ENCODE measurements at regions not wholly inside any gene's neighbourhood (a gene's known extent, or its start where the extent isn't known, plus 50 kb on each side); places are given as distances from the start of the nearest gene placed in this dataset.

DNA sequence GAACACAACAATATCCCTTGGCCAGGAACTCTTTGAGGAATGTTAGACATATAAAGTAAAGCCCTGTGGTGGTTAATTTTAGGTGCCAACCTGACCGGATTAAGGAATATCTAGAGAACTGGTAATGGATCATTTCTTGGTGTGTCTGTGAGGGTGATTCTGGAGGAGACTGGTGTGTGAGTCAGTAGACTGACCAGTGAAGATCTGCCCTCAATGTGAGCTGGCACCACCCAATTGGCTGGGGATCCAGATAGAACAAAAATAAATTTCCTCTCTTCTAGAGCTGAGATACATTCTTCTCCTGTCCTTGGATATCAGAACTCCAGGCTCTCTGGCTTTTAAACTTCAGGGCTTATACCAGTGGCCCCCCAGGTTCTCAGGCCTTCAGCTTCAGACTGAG is 56.2 kb upstream of the TNPO1 start:
- Mint-ChIP-seq H3K4me3 (ENCODE audit: unreplicated experiment) (no peak overlapping the region), H3K9me3 (ENCODE audit: unreplicated experiment) (no peaks in the 10 kb centered on the region), H3K4me1 (ENCODE audit: unreplicated experiment) (no peaks in the 10 kb centered on the region), H3K27me3 (ENCODE audit: unreplicated experiment) (no peaks in the 10 kb centered on the region), H3K27ac (ENCODE audit: unreplicated experiment) (no peak overlapping the region), H3K36me3 (ENCODE audit: low read depth, unreplicated experiment) (no peaks in the 10 kb centered on the region)
- TF ChIP-seq, protein P1, sequence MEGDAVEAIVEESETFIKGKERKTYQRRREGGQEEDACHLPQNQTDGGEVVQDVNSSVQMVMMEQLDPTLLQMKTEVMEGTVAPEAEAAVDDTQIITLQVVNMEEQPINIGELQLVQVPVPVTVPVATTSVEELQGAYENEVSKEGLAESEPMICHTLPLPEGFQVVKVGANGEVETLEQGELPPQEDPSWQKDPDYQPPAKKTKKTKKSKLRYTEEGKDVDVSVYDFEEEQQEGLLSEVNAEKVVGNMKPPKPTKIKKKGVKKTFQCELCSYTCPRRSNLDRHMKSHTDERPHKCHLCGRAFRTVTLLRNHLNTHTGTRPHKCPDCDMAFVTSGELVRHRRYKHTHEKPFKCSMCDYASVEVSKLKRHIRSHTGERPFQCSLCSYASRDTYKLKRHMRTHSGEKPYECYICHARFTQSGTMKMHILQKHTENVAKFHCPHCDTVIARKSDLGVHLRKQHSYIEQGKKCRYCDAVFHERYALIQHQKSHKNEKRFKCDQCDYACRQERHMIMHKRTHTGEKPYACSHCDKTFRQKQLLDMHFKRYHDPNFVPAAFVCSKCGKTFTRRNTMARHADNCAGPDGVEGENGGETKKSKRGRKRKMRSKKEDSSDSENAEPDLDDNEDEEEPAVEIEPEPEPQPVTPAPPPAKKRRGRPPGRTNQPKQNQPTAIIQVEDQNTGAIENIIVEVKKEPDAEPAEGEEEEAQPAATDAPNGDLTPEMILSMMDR (IDR thresholded peaks at IDR 0.05; ENCODE audit: unreplicated experiment): no peak
- DNase-seq (ENCODE audit: low spot score): no peak

GRCh38 chr5:72752909-72753308 is 63.6 kb upstream of the TNPO1 start:
- H3K27ac Mint-ChIP-seq (ENCODE audit: unreplicated experiment): no peak overlapping the region

DNA sequence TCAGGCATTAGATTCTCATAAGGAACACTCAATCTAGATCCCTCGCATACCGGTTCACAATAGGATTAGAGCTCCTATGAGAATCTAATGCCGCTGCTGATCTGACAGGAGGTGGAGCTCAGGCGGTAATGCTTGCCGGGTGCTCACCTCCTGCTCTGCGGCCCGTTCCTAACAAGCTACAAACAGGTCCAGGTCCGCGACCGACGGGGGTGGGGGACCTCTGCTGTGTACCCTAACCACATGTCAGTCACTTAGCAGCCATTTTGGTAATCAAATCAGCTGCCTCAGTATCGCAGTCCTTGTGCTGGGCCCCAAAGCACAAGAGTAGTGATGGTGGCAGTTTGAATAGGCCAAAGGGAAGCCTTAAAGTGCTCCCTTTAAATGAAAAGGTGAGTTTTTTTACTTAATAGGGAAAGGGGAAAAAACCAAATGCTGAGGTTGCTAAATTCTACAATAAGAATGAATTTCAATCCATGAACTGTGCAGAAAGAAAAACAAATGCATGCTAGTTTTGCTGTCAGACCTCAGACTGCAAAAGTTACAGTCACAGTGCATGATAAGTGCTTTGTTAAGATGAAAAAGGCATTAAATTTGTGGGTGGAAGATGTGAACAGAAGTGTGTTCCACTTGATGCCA is 67.0 kb upstream of the TNPO1 start:
- TF ChIP-seq, protein P1 (IDR thresholded peaks at IDR 0.05; ENCODE audit: unreplicated experiment): no peak
- peaks cover 2% of the 10 kb centered on the region for H3K27me3 Mint-ChIP-seq (ENCODE audit: unreplicated experiment)
- no peaks in the 10 kb centered on the region for H3K36me3 Mint-ChIP-seq (ENCODE audit: low read depth, unreplicated experiment)
- no peak overlapping the region for H3K4me3 Mint-ChIP-seq (ENCODE audit: unreplicated experiment)
- H3K27ac Mint-ChIP-seq (ENCODE audit: unreplicated experiment): no peak overlapping the region
- H3K9me3 Mint-ChIP-seq (ENCODE audit: unreplicated experiment): no peaks in the 10 kb centered on the region
- no peak for DNase-seq (ENCODE audit: low spot score)
- no peaks in the 10 kb centered on the region for H3K4me1 Mint-ChIP-seq (ENCODE audit: unreplicated experiment)

More at GRCh38 chr5:72752909-72753308, 63.6 kb upstream of the TNPO1 start:
- no peaks in the 10 kb centered on the region for H3K36me3 Mint-ChIP-seq (ENCODE audit: low read depth, unreplicated experiment)
- TF ChIP-seq, protein P1 (IDR thresholded peaks at IDR 0.05; ENCODE audit: unreplicated experiment): no peak
- no peak for DNase-seq (ENCODE audit: low spot score)
- no peaks in the 10 kb centered on the region for H3K4me1 Mint-ChIP-seq (ENCODE audit: unreplicated experiment)
- H3K27me3 Mint-ChIP-seq (ENCODE audit: unreplicated experiment): peaks cover under 1% of the 10 kb centered on the region
- H3K4me3 Mint-ChIP-seq (ENCODE audit: unreplicated experiment): no peak overlapping the region
- H3K9me3 Mint-ChIP-seq (ENCODE audit: unreplicated experiment): no peaks in the 10 kb centered on the region

DNA sequence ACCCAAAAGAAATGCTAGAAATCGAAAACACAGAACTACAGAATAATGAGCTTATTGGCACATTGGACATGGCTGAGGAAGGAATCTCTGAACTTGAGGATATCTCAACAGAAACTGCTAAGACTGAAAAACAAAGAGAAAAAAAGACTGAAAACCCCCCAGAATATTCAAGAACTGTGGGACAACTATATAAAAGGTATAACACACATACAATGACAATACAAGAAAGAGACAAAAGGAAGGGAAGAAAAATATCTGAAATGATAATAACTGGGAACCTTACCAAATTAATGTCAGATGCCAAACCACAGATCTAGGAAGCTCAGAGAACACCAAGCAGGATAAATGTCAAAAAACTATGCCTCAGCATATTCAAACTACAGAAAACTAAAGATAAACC is 68.6 kb upstream of the TNPO1 start:
- Mint-ChIP-seq H3K36me3 (ENCODE audit: low read depth, unreplicated experiment) (no peaks in the 10 kb centered on the region), H3K9me3 (ENCODE audit: unreplicated experiment) (no peaks in the 10 kb centered on the region), H3K27me3 (ENCODE audit: unreplicated experiment) (peaks cover 2% of the 10 kb centered on the region), H3K4me3 (ENCODE audit: unreplicated experiment) (no peak overlapping the region), H3K27ac (ENCODE audit: unreplicated experiment) (no peak overlapping the region), H3K4me1 (ENCODE audit: unreplicated experiment) (no peaks in the 10 kb centered on the region)
- no peak for DNase-seq (ENCODE audit: low spot score)
- TF ChIP-seq, protein P1 (IDR thresholded peaks at IDR 0.05; ENCODE audit: unreplicated experiment): no peak

GRCh38 chr5:72746736-72747135 is 69.7 kb upstream of the TNPO1 start:
- Mint-ChIP-seq H3K4me3 (ENCODE audit: unreplicated experiment) (no peak overlapping the region), H3K9me3 (ENCODE audit: unreplicated experiment) (no peaks in the 10 kb centered on the region), H3K27ac (ENCODE audit: unreplicated experiment) (no peak overlapping the region), H3K27me3 (ENCODE audit: unreplicated experiment) (peaks cover 2% of the 10 kb centered on the region), H3K4me1 (ENCODE audit: unreplicated experiment) (peaks cover 2% of the 10 kb centered on the region), H3K36me3 (ENCODE audit: low read depth, unreplicated experiment) (no peaks in the 10 kb centered on the region)
- no peak for DNase-seq (ENCODE audit: low spot score)
- TF ChIP-seq, protein P1 (IDR thresholded peaks at IDR 0.05; ENCODE audit: unreplicated experiment): no peak
